SK-N-SH (cell line): ENCODE measurements at regions not wholly inside any gene's neighbourhood (a gene's known extent, or its start where the extent isn't known, plus 50 kb on each side); places are given as distances from the start of the nearest gene placed in this dataset.

Experiments used
- CTCF ChIA-PET: fragments of 300-600, 350-600 bp; formaldehyde crosslinking; extraction: SDS; loops from one replicate; lab custom pipeline; 2021; lab: Yijun Ruan, JAX
- POLR2A ChIA-PET: fragments of 350-600 bp; sonication (Branson Sonifier 250); formaldehyde crosslinking; extraction: SDS; loops from one replicate; lab custom pipeline; 2020; ENCODE audit warnings: antibody characterized with exemption, inconsistent platforms; lab: Yijun Ruan, JAX
- DNase-seq: peaks from one replicate; pipeline ENCODE4 v3.0.0; 2012
- H2AFZ ChIP-seq: fragments of 200-600 bp; sonication (generic); 2 replicates; pipeline ENCODE4 v1.8.1; 2016; ENCODE audit warnings: antibody characterized with exemption, mild to moderate bottlenecking, low read depth
- H3F3A ChIP-seq: fragments of 200-600 bp; sonication (generic); replicated peaks from 2 replicates; pipeline ENCODE3; 2016; ENCODE audit warnings: antibody characterized with exemption, mild to moderate bottlenecking; ENCODE audit not compliant: insufficient read depth
- H3K27ac ChIP-seq, 2 experiments: fragments of 200-500 bp in 1 of 2; fragments of 200-600 bp in 1 of 2; sonication (Bioruptor generic) in 1 of 2; sonication (generic), shearing (Covaris generic) in 1 of 2; 2 replicates each; pipeline versions ENCODE4 v1.5.1 to v1.6.1; 2014 to 2016; ENCODE audit warnings: low read depth in 2 of 2, inconsistent platforms in 1 of 2, low read length in 1 of 2, mild to moderate bottlenecking in 1 of 2, mixed read lengths in 1 of 2
- H3K27me3 ChIP-seq: fragments of 200-600 bp; sonication (generic), shearing (Covaris generic); 2 replicates; pipeline ENCODE4 v1.6.1; 2016; ENCODE audit warnings: mixed run types; ENCODE audit not compliant: insufficient read depth
- H3K36me3 ChIP-seq, 2 experiments: fragments of 200-500 bp in 1 of 2; fragments of 200-600 bp in 1 of 2; sonication (Bioruptor generic) in 1 of 2; sonication (generic) in 1 of 2; replicated peaks in 1 of 2; 2 replicates each; pipeline versions ENCODE3 to v1.5.1; 2014 to 2016; ENCODE audit warnings: low read length in 1 of 2, mild to moderate bottlenecking in 1 of 2; ENCODE audit not compliant: insufficient read depth in 2 of 2, control insufficient read depth in 1 of 2
- H3K4me1 ChIP-seq, 2 experiments: fragments of 200-500 bp in 1 of 2; fragments of 200-600 bp in 1 of 2; sonication (Bioruptor generic) in 1 of 2; sonication (generic), shearing (Covaris generic) in 1 of 2; 2 replicates each; pipeline versions ENCODE4 v1.5.1 to v1.6.1; 2014 to 2016; ENCODE audit warnings: low read depth in 1 of 2, low read length in 1 of 2, mixed run types in 1 of 2; ENCODE audit not compliant: insufficient read depth in 2 of 2, control insufficient read depth in 1 of 2
- H3K4me2 ChIP-seq: fragments of 200-600 bp; sonication (generic), shearing (Covaris generic); 2 replicates; pipeline ENCODE4 v1.6.1; 2017; ENCODE audit warnings: mixed run types
- H3K4me3 ChIP-seq, 2 experiments: fragments of 200-500 bp in 1 of 2; fragments of 200-600 bp in 1 of 2; sonication (Bioruptor generic) in 1 of 2; sonication (generic), shearing (Covaris generic) in 1 of 2; 2 replicates each; pipeline versions ENCODE4 v1.5.1 to v1.8.1; 2014 to 2016; ENCODE audit warnings: low read depth in 2 of 2, inconsistent platforms in 1 of 2, low read length in 1 of 2, mild to moderate bottlenecking in 1 of 2, mixed read lengths in 1 of 2, moderate library complexity in 1 of 2
- H3K79me2 ChIP-seq: fragments of 200-600 bp; sonication (generic); 2 replicates; pipeline ENCODE4 v1.8.1; 2017; ENCODE audit warnings: mild to moderate bottlenecking; ENCODE audit not compliant: insufficient read depth
- H3K9ac ChIP-seq: fragments of 200-600 bp; sonication (generic); 2 replicates; pipeline ENCODE4 v1.6.1; 2017; ENCODE audit warnings: mixed run types
- H3K9me2 ChIP-seq: fragments of 200-600 bp; sonication (generic); 2 replicates; pipeline ENCODE4 v1.6.1; 2017; ENCODE audit warnings: mixed run types
- H3K9me3 ChIP-seq: fragments of 200-600 bp; sonication (generic); 2 replicates; pipeline ENCODE4 v1.6.1; 2017; ENCODE audit warnings: mixed run types, mild to moderate bottlenecking, moderate library complexity
- H4K20me1 ChIP-seq: fragments of 200-600 bp; sonication (generic); 2 replicates; pipeline ENCODE4 v1.6.1; 2017; ENCODE audit warnings: mild to moderate bottlenecking, mixed run types; ENCODE audit not compliant: insufficient read depth
- FOXM1 ChIP-seq: IDR thresholded peaks from 2 replicates; pipeline ENCODE4 v1.4.0; 2012; ENCODE audit warnings: low read depth, mild to moderate bottlenecking
- GABPA ChIP-seq: IDR thresholded peaks from 2 replicates; pipeline ENCODE4 v1.4.0; 2012; ENCODE audit warnings: low read depth, mild to moderate bottlenecking
- IRF3 ChIP-seq: fragments of 150-350 bp; IDR thresholded peaks from 2 replicates; pipeline ENCODE4 v1.6.1; 2016; ENCODE audit warnings: mild to moderate bottlenecking, low read depth, low read length
- JUND ChIP-seq: IDR thresholded peaks from 2 replicates; pipeline ENCODE4 v1.4.0; 2012
- MEF2A ChIP-seq: IDR thresholded peaks from 2 replicates; pipeline ENCODE4 v1.4.0; 2012; ENCODE audit warnings: low read depth, borderline replicate concordance
- MXI1 ChIP-seq: IDR thresholded peaks from 2 replicates; pipeline ENCODE4 v1.6.1; 2012; ENCODE audit warnings: mild to moderate bottlenecking, low read depth, low read length, improper control_type of control experiment
- NRF1 ChIP-seq: IDR thresholded peaks from 2 replicates; pipeline ENCODE4 v1.6.1; 2012; ENCODE audit warnings: low read depth, mild to moderate bottlenecking, low read length
- POLR2AphosphoS5 ChIP-seq: IDR thresholded peaks from 2 replicates; pipeline ENCODE4 v1.6.1; 2012; ENCODE audit warnings: low read depth, low read length
- REST ChIP-seq: IDR thresholded peaks from 2 replicates; pipeline ENCODE4 v1.6.1; 2012; ENCODE audit warnings: mild to moderate bottlenecking, low read depth, low read length, moderate library complexity
- RFX5 ChIP-seq: IDR thresholded peaks from 2 replicates; pipeline ENCODE4 v1.6.1; 2012; ENCODE audit warnings: mild to moderate bottlenecking, improper control_type of control experiment, low read length
- SMC3 ChIP-seq: IDR thresholded peaks from 2 replicates; pipeline ENCODE4 v1.6.1; 2012; ENCODE audit warnings: low read depth, low read length, improper control_type of control experiment
- TCF12 ChIP-seq: IDR thresholded peaks from 2 replicates; pipeline ENCODE4 v1.4.0; 2012
- TEAD4 ChIP-seq: IDR thresholded peaks from 2 replicates; pipeline ENCODE4 v1.4.0; 2012; ENCODE audit warnings: mild to moderate bottlenecking, borderline replicate concordance; ENCODE audit not compliant: insufficient read depth
- USF1 ChIP-seq: IDR thresholded peaks from 2 replicates; pipeline ENCODE4 v1.4.0; 2012; ENCODE audit warnings: low read depth, borderline replicate concordance
- WGBS: methylation state at CpG from one replicate; pipeline ENCODE4 v1.1.6; 2017; ENCODE audit warnings: low lambda C conversion rate; 5-methylcytosine and 5-hydroxymethylcytosine counted together
- TF ChIP-seq, protein P1 (sequence below): IDR thresholded peaks from 2 replicates; pipeline ENCODE4; 2012
- TF ChIP-seq, protein P2 (sequence below): fragments of 150-350 bp; IDR thresholded peaks from 2 replicates; pipeline ENCODE4 v1.6.1; 2017; ENCODE audit warnings: antibody characterized with exemption, low read length, low read depth, borderline replicate concordance

DNA sequence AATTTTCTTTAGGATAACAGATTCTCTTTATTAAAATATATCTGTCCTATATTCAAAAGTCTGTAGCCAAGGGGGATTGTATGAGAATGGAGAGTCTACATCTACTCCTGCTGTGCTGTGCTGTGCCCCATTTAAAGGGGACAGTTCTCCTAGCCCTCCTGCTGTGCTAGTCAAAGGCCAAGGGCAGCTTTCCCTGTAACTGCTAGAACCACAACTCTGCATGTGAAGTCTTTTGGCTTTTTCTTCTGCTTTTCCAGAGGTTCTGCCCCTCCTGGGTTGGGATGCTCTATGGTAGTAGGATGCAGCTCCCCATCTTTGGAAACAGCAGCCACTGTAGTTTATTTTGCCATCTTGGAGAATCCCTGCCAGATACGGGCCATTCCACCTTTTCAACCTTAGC, 197.5 kb upstream of the JUN start:
- TF ChIP-seq NRF1 (no peak), GABPA (no peak), USF1 (no peak), IRF3 (no peak), REST (no peak), RFX5 (no peak), MEF2A (no peak), MXI1 (no peak), JUND (no peak), TEAD4 (no peak), SMC3 (no peak), TCF12 (no peak), FOXM1 (no peak), POLR2AphosphoS5 (no peak)
- TF ChIP-seq, protein P1, sequence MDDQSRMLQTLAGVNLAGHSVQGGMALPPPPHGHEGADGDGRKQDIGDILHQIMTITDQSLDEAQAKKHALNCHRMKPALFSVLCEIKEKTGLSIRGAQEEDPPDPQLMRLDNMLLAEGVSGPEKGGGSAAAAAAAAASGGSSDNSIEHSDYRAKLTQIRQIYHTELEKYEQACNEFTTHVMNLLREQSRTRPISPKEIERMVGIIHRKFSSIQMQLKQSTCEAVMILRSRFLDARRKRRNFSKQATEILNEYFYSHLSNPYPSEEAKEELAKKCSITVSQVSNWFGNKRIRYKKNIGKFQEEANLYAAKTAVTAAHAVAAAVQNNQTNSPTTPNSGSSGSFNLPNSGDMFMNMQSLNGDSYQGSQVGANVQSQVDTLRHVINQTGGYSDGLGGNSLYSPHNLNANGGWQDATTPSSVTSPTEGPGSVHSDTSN, result no peak
- TF ChIP-seq, protein P2, sequence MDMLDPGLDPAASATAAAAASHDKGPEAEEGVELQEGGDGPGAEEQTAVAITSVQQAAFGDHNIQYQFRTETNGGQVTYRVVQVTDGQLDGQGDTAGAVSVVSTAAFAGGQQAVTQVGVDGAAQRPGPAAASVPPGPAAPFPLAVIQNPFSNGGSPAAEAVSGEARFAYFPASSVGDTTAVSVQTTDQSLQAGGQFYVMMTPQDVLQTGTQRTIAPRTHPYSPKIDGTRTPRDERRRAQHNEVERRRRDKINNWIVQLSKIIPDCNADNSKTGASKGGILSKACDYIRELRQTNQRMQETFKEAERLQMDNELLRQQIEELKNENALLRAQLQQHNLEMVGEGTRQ, result no peak
- no peak for DNase-seq
- ChIA-PET CTCF (no interaction called here), POLR2A (no interaction called here)
- Histone ChIP-seq H3K4me1 (peaks cover 0 to 18% of the 10 kb centered on the region in 2 experiments; a peak in 2 of 4 replicates), H3K9ac (no peak overlapping the region), H3F3A (no peaks in the 10 kb centered on the region), H3K4me3 (no peak overlapping the region), H3K27me3 (no peaks in the 10 kb centered on the region), H3K9me2 (no peaks in the 10 kb centered on the region), H3K4me2 (no peak overlapping the region), H3K9me3 (no peaks in the 10 kb centered on the region), H2AFZ (no peak overlapping the region), H3K79me2 (no peaks in the 10 kb centered on the region), H3K36me3 (no peaks in the 10 kb centered on the region), H3K27ac (no peak overlapping the region), H4K20me1 (no peaks in the 10 kb centered on the region)
- 93% methylated on average over 1 of the region's 1 CpG for WGBS
